ENCODE measurements at regions not wholly inside any gene's neighbourhood (a gene's known extent, or its start where the extent isn't known, plus 50 kb on each side); places are given as distances from the start of the nearest gene placed in this dataset.

GRCh38 chr3:98980915-98981596 lies 79.6 kb upstream of the DCBLD2 start:
- peak; percentile 49 for DNase-seq

GRCh38 chr3:98979296-98979695 lies 77.8 kb upstream of the DCBLD2 start:
- no peak for DNase-seq

DNA sequence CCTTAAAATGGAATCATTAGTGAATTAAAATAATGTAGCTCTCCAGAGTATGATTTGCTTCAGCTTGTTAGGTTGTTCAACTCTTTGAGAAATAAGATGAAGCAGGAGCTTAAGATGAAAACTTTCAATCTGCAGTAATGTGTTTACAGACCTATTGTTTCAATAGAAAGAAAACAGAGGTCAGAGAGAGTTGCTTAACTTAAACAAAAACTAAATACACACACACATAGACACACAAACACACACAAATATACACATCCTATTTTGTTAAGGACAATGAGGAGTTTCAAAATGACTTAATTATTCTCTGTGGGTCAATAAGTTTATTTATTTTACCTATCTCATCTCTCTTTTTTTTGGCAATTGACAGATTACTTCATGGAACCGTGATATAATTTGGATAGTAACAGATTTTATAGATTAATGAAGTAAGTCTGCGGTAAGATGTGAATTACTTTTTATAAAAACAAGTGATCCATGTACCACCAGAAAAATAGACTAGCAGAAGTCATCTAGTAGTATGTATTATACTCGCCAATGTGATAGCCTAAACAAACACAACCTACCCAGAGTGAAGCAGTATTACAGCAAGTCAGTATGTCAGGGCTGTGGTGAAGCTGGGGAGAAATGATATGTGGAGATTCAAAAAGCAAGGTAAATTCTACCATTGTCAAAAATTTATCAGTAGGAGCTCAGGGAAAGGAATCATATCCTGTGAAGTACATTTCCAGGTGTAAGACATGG lies 76.7 kb upstream of the DCBLD2 start:
- no peak for DNase-seq

DNA sequence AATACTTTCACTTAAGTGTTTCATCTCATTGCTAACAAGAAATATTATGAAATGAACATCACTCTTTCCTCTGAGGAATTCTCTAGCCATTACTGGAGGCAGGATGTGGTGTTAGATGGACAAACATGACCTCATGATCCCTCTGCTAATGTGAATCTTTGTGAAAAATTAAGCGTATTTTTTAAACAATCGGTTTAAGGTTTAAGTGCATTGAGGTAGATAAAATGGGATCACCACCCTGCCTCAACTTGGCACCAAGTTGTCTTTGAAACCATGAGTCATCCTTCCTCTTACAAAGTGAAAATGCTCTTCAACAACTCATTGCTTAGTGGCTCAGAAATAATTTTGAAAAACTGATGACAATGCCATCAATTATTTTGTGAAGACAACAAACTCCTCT lies 76.0 kb upstream of the DCBLD2 start:
- peak; percentile 18 for DNase-seq

GRCh38 chr3:98974442-98974841 lies 72.9 kb upstream of the DCBLD2 start:
- DNase-seq, result no peak

DNA sequence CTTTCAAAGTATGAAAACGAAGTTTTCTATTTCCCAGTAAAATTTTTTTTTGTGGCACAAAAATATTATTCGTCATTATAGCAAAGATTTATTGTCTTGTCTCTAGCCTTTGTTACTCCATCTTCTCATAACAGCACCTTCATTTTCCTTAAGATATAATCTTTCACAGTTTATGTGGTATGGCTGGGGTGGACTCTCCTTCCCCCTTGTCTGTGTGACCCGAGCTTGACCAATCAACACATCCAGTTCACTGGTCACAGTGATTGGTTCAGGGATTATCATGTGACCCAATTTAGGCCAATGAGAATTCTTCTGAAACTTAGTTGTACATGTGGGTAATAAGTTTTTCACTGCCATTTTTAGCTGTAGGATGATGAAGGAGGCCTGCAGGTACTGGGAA lies 71.2 kb upstream of the DCBLD2 start:
- DNase-seq, result no peak

- peak; percentile 55 for DNase-seq
Observed at GRCh38 chr3:98972155-98972554, 70.7 kb upstream of the DCBLD2 start.

DNA sequence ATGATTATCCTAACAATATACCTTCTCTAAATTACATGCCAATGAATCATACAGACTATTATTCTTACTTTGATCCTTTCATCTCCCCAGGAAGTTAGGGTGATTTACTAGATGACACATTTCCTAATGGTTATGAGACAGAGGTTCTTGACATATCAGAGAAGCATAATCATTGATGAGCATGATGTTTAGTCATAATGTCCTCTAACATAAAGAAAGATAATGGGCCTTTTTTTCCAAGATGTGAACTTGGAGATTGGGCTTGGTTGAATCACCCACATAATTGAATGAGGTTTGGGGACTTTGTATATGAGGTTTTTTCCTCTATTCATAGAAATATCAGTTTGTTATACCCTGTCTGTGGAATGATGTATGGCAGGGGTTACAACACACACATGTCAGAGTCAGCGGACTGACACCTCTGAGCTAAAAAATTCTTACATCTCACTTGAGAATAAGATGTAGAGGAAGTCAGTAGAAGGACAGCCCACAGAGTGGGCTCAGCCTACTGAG lies 69.7 kb upstream of the DCBLD2 start:
- DNase-seq, result no peak

DNA sequence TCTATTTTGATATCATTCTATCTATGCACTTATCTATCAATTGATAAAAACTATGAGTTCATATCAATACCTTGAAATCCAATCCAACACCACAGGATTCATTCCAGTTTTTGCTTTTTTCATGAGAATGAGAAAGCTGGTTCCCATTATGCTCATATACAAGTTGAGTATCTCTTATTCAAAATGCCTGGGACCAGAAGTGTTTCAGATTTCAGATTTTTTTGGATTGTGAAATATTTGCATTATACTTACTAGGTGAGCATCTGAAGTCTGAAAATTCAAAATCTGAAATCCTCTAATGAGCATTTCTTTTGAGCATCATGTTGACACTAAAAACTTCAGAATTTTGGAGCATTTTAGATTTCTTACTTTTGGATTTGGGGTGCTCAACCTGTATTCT lies 67.8 kb upstream of the DCBLD2 start:
- DNase-seq, result no peak

DNA sequence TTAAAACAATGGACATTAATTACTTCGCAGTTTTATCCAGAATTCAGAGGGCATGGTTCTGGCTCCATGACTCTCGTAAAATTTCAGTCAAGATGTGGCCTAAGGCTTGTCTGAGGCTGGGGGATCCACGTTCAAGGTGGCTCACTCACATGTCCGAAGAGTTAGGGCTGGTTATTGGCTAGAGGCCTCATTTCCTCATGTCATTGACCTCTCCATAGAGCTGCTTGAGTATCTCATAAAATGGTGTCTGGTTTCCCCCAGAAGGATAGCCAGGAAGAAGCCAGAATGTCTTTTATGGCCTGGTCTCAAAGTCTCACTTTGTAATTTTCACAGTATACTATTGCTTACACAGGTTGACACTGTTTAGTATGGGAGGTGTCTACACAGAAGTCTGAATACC lies 67.3 kb upstream of the DCBLD2 start:
- DNase-seq, result no peak

GRCh38 chr3:98968347-98968746 lies 66.9 kb upstream of the DCBLD2 start:
- DNase-seq, result no peak

- DNase-seq, result no peak
Observed at GRCh38 chr3:98967758-98968157, 66.3 kb upstream of the DCBLD2 start.

DNA sequence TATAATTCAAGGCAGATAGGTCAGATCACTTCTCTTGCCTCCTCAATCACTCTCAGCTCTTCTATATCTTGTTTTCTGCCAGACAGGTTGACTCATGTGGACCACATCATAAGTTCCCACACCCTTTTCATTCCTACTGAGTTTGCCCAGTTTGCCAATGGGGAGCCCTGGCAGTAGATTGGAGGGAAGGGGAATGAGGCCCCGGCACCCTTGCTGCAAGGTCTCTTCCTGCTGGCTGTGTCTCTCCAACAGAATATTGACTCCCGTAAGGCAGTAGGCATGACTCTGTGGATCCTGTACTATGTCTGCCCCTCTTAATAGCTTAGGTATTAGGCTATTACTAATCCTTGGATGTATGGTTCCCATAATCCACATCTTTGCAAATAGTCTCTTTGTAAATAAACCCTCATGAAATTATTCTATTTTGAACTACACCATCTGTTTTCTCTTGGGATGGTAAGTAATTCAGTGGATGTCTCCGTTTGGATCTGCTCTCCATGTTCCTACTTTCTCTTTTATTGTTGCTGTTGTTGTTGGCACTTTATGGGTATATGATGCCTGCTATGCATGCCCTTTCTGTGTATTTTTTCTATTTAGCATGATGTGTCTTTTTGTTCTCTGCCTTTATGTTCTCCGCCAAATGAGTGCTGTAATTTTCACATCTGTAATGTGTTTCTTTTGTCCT lies 65.5 kb upstream of the DCBLD2 start:
- DNase-seq, result no peak

- DNase-seq, result no peak
Observed at GRCh38 chr3:98966434-98966833, 64.9 kb upstream of the DCBLD2 start.

DNA sequence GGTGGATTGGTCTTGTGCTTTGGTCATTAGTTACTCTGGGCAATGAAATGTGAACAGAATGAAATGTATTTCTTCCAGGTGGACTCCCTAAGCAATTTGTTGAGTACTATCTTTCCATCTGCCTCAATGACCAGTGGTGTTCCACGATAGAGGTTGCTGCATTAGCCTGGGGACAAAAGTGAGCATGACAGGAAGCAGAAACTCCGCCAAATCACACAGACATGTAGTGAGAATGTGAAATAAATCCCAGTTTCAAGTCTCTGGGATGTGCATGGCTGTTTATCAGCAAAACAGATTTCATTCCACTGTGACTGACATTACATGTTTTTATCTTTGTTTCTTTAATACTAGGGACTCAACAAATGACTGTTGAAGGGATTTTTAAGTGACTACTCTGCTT lies 63.3 kb upstream of the DCBLD2 start:
- DNase-seq, result no peak

GRCh38 chr3:98963546-98963945 lies 62.1 kb upstream of the DCBLD2 start:
- DNase-seq, result no peak

GRCh38 chr3:98962951-98963350 lies 61.5 kb upstream of the DCBLD2 start:
- no peak for DNase-seq

GRCh38 chr3:98962189-98962930 lies 60.9 kb upstream of the DCBLD2 start:
- no peak for DNase-seq

GRCh38 chr3:98961161-98962155 lies 60.0 kb upstream of the DCBLD2 start:
- DNase-seq, result no peak

GRCh38 chr3:98957681-98958080 lies 56.2 kb upstream of the DCBLD2 start:
- no peak for DNase-seq

- DNase-seq, result no peak
Observed at GRCh38 chr3:98956008-98956407, 54.5 kb upstream of the DCBLD2 start.
